ENCODE measurements at regions not wholly inside any gene's neighbourhood (a gene's known extent, or its start where the extent isn't known, plus 50 kb on each side); places are given as distances from the start of the nearest gene placed in this dataset.
A peak's percentile ranks its signal among the peaks of the same experiment; 100 is the strongest.

GRCh38 chr10:124225029-124225466 is 131.7 kb upstream of the CHST15 start:
- H3K4me3 ChIP-seq (ENCODE audit: low read length) = no peak overlapping the region
- DNase-seq (ENCODE audit: low read depth) = no peak
- TF ChIP-seq CTCF (IDR thresholded peaks at IDR 0.05; ENCODE audit: insufficient read depth, low read depth, low read length, missing control alignments) = no peak

DNA sequence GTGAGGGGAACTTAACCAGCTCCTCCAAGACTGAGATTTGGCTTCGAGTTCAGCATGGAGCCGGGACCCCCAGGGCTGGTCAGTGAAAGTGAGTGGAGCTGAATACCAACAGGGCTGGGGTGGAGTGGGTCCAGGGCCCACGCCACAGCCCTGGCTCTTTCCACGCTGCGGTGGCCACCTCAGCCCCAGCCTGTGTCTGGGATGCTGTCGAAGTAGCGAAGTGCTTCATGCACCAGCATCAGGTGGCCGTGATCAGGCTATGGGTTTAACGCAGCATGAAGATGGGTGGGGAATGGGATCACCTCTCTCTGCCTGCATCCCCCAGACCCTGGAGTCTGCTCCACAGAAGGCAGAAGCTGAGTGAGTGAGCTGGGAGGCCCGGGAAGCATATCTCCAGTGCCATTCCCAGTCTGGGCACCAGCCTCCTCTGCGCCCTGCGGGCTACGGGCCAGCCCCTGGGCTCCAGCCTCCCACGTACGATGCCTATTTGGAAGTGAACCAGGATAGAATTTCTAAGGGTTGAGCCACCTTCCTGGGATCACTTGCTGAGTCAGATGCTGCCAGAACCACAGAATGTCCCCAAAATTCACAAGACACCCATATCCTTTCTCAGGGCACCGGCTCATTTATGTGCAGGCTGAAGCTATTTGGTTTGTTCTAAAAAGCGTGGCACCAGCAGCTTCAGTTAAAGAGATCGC is 131.1 kb upstream of the CHST15 start:
- no peak for TF ChIP-seq CTCF (IDR thresholded peaks at IDR 0.05; ENCODE audit: insufficient read depth, low read depth, low read length, missing control alignments)
- H3K4me3 ChIP-seq (ENCODE audit: low read length) = no peak overlapping the region
- DNase-seq (ENCODE audit: low read depth) = no peak

GRCh38 chr10:124223711-124224085 is 130.3 kb upstream of the CHST15 start:
- no peak overlapping the region for H3K4me3 ChIP-seq (ENCODE audit: low read length)
- no peak for DNase-seq (ENCODE audit: low read depth)
- TF ChIP-seq CTCF (IDR thresholded peaks at IDR 0.05; ENCODE audit: insufficient read depth, low read depth, low read length, missing control alignments) = no peak

DNA sequence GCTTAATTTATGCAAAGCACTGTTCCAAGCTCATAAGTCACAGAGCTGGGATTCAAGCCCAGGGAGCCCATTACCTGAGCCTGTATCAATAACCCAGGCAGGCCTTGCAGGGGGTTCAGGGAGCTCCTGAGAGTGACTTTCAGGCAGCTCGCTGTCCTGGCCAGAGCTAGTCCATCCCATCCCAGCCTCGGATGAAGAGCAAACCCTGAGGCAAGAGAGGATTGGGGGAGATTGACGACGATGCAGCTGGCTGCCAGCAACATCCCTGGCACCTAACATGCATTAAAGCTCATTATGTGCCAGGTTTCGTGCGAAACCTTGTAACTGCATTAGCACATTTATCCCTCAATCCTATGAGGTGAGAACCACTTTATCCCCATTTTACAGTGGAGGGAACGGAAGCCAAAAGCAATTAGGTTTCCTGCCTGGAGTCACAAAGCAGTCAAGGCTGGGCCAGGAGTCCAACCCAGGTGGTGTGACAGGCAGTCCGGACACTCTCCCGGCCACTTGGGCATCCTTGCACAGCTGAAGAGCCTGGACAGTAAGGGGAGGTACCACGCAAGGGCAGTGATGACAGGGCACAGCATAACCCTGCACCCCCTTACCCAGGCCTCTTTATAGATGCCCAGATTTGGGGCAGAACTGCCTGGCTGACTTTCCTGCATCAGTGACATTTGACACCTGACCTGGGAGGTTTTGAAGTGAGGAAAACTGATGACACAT is 129.8 kb upstream of the CHST15 start:
- no peak for TF ChIP-seq CTCF (IDR thresholded peaks at IDR 0.05; ENCODE audit: insufficient read depth, low read depth, low read length, missing control alignments)
- no peak overlapping the region for H3K4me3 ChIP-seq (ENCODE audit: low read length)
- no peak for DNase-seq (ENCODE audit: low read depth)

- DNase-seq (ENCODE audit: low read depth) = no peak
- no peak overlapping the region for H3K4me3 ChIP-seq (ENCODE audit: low read length)
- no peak for TF ChIP-seq CTCF (IDR thresholded peaks at IDR 0.05; ENCODE audit: insufficient read depth, low read depth, low read length, missing control alignments)
Observed at GRCh38 chr10:124222318-124222987, 129.1 kb upstream of the CHST15 start.

GRCh38 chr10:124221356-124222317 is 128.2 kb upstream of the CHST15 start:
- TF ChIP-seq CTCF (IDR thresholded peaks at IDR 0.05; ENCODE audit: insufficient read depth, low read depth, low read length, missing control alignments) = no peak
- no peak overlapping the region for H3K4me3 ChIP-seq (ENCODE audit: low read length)
- DNase-seq (ENCODE audit: low read depth) = peak; percentile 11
